HS-5 (cell line): ENCODE measurements at regions not wholly inside any gene's neighbourhood (a gene's known extent, or its start where the extent isn't known, plus 50 kb on each side); places are given as distances from the start of the nearest gene placed in this dataset.
"Not testable (repeated sequence)": the region's sequence is repeated elsewhere in the genome, so short reads cannot be mapped to it uniquely, and the experiment has no call there.

Experiments
- DNase-seq: peaks from one replicate; pipeline ENCODE4 v3.0.0-alpha.2; 2012; ENCODE audit warnings: low read depth

- DNase-seq, result no peak
Measured at GRCh38 chrX:11836284-11836683, 78.2 kb downstream of the MSL3 start.

GRCh38 chrX:11837437-11837836 is 79.4 kb downstream of the MSL3 start:
- DNase-seq, result no peak

GRCh38 chrX:11864171-11864570 is 106.1 kb downstream of the MSL3 start:
- DNase-seq, result no peak

- DNase-seq, result no peak
Measured at GRCh38 chrX:11867610-11868345, 109.7 kb downstream of the MSL3 start.

GRCh38 chrX:11870789-11871188 is 112.8 kb downstream of the MSL3 start:
- no peak for DNase-seq

GRCh38 chrX:11881485-11882170 is 123.6 kb downstream of the MSL3 start:
- no peak for DNase-seq

GRCh38 chrX:11886745-11887144 is 128.7 kb downstream of the MSL3 start:
- peak; percentile 35 for DNase-seq

- no peak for DNase-seq
Measured at GRCh38 chrX:11887175-11887574, 129.1 kb downstream of the MSL3 start.

- no peak for DNase-seq
Measured at GRCh38 chrX:11888421-11888820, 130.4 kb downstream of the MSL3 start.

GRCh38 chrX:11889791-11890190 is 131.8 kb downstream of the MSL3 start:
- DNase-seq, result no peak

GRCh38 chrX:11890836-11891514 is 132.9 kb downstream of the MSL3 start:
- DNase-seq, result no peak

- DNase-seq, result no peak
Measured at GRCh38 chrX:11893933-11894710, 136.1 kb downstream of the MSL3 start.

- DNase-seq, result peak; percentile 32
Measured at GRCh38 chrX:11899091-11899490, 141.1 kb downstream of the MSL3 start.

- not testable (repeated sequence) for DNase-seq
Measured at GRCh38 chrX:11905933-11906332, 147.9 kb downstream of the MSL3 start.

GRCh38 chrX:11908371-11908770 is 150.3 kb downstream of the MSL3 start:
- DNase-seq, result no peak

GRCh38 chrX:11913001-11913400 is 155.0 kb downstream of the MSL3 start:
- no peak for DNase-seq

GRCh38 chrX:11929476-11929875 is 171.4 kb downstream of the MSL3 start:
- DNase-seq, result no peak

GRCh38 chrX:11932423-11932822 is 174.4 kb downstream of the MSL3 start:
- no peak for DNase-seq

- no peak for DNase-seq
Measured at GRCh38 chrX:11934089-11934488, 176.1 kb downstream of the MSL3 start.

- no peak for DNase-seq
Measured at GRCh38 chrX:11941571-11941970, 183.5 kb downstream of the MSL3 start.

GRCh38 chrX:11944501-11944900 is 186.5 kb downstream of the MSL3 start:
- DNase-seq, result peak; percentile 34

- no peak for DNase-seq
Measured at GRCh38 chrX:11949291-11949690, 189.0 kb upstream of the FRMPD4 start.
